Endothelial cell (in vitro differentiated cells): ENCODE measurements at regions not wholly inside any gene's neighbourhood (a gene's known extent, or its start where the extent isn't known, plus 50 kb on each side); places are given as distances from the start of the nearest gene placed in this dataset.
"Not testable (repeated sequence)": the region's sequence is repeated elsewhere in the genome, so short reads cannot be mapped to it uniquely, and the experiment has no call there.

Experiments
- DNase-seq: peaks from one replicate; pipeline ENCODE4 v3.0.0; 2021; ENCODE audit warnings: low spot score
- H3K27ac Mint-ChIP-seq: one replicate; pipeline ENCODE4 v1.8.0; 2021; ENCODE audit warnings: mixed read lengths, inconsistent platforms; ENCODE audit not compliant: unreplicated experiment
- H3K27me3 Mint-ChIP-seq: one replicate; pipeline ENCODE4 v1.8.0; 2021; ENCODE audit warnings: mild to moderate bottlenecking, moderate library complexity, mixed read lengths, inconsistent platforms; ENCODE audit not compliant: unreplicated experiment
- H3K36me3 Mint-ChIP-seq: one replicate; pipeline ENCODE4 v1.8.0; 2021; ENCODE audit warnings: mild to moderate bottlenecking, low read depth, mixed read lengths, inconsistent platforms; ENCODE audit not compliant: unreplicated experiment
- H3K4me1 Mint-ChIP-seq: one replicate; pipeline ENCODE4 v1.8.0; 2021; ENCODE audit warnings: mild to moderate bottlenecking, mixed read lengths, inconsistent platforms; ENCODE audit not compliant: unreplicated experiment
- H3K4me3 Mint-ChIP-seq: one replicate; pipeline ENCODE4 v1.8.0; 2021; ENCODE audit warnings: mild to moderate bottlenecking, mixed read lengths, inconsistent platforms; ENCODE audit not compliant: unreplicated experiment
- H3K9me3 Mint-ChIP-seq: one replicate; pipeline ENCODE4 v1.8.0; 2021; ENCODE audit warnings: mixed read lengths, inconsistent platforms; ENCODE audit not compliant: unreplicated experiment
- CTCF ChIP-seq: fragments of 200-600 bp; sonication (generic); IDR thresholded peaks from one replicate; pipeline ENCODE4 v1.5.0; 2021; ENCODE audit warnings: antibody characterized with exemption; ENCODE audit not compliant: unreplicated experiment

DNA sequence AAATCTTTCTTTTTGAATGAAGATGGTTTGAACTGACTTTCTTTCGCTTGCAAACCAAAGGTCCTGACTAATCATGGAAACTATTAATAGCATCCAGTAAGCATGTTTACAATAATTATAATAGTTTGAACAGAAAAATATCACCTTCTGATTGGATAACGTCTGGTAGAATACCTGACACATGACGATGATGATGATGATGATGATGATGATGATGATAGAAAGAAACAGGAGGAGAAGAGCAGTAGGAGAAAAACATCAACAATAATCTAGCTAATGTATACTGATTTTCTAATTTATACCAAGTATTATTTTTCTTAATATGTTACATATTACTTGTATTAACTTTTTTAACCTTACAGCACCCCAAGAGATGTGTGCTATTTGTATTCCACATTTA, 157.5 kb upstream of the SPRY2 start:
- no peaks in the 10 kb centered on the region for H3K9me3 Mint-ChIP-seq
- no peak for TF ChIP-seq CTCF
- H3K27me3 Mint-ChIP-seq: no peaks in the 10 kb centered on the region
- H3K4me1 Mint-ChIP-seq: no peaks in the 10 kb centered on the region
- DNase-seq: no peak
- no peaks in the 10 kb centered on the region for H3K36me3 Mint-ChIP-seq
- H3K4me3 Mint-ChIP-seq: no peak overlapping the region
- no peak overlapping the region for H3K27ac Mint-ChIP-seq

- Mint-ChIP-seq H3K27me3 (no peaks in the 10 kb centered on the region), H3K27ac (no peak overlapping the region), H3K4me3 (no peak overlapping the region), H3K4me1 (no peaks in the 10 kb centered on the region), H3K9me3 (no peaks in the 10 kb centered on the region), H3K36me3 (no peaks in the 10 kb centered on the region)
- DNase-seq: no peak
- TF ChIP-seq CTCF: no peak
Observed at GRCh38 chr13:80497978-80498377, 157.1 kb upstream of the SPRY2 start.

DNA sequence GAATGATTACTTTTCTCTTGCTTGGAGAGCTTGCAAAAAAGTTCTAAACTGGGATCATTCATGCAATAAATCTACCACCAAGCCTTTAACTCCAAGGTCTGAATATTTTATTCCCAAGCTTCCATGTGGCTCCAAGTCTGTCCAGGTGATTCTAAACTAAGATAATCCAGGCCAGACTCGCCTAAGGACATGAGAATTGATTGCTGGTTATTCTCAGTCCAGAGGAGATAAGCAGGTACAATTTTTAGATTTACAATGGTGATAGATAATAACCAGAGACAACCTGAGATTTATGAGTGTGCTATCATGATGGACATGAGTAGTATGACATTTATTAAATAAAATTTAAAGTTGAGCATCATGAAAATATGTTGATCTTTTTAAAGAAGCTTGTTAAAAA, 156.5 kb upstream of the SPRY2 start:
- H3K4me3 Mint-ChIP-seq: no peak overlapping the region
- no peaks in the 10 kb centered on the region for H3K36me3 Mint-ChIP-seq
- H3K9me3 Mint-ChIP-seq: no peaks in the 10 kb centered on the region
- no peaks in the 10 kb centered on the region for H3K4me1 Mint-ChIP-seq
- no peak overlapping the region for H3K27ac Mint-ChIP-seq
- no peak for TF ChIP-seq CTCF
- DNase-seq: no peak
- H3K27me3 Mint-ChIP-seq: no peaks in the 10 kb centered on the region

- H3K9me3 Mint-ChIP-seq: no peaks in the 10 kb centered on the region
- no peak for DNase-seq
- no peaks in the 10 kb centered on the region for H3K4me1 Mint-ChIP-seq
- no peak for TF ChIP-seq CTCF
- no peaks in the 10 kb centered on the region for H3K27me3 Mint-ChIP-seq
- H3K27ac Mint-ChIP-seq: no peak overlapping the region
- H3K4me3 Mint-ChIP-seq: no peak overlapping the region
- H3K36me3 Mint-ChIP-seq: no peaks in the 10 kb centered on the region
Observed at GRCh38 chr13:80496721-80497397, 155.9 kb upstream of the SPRY2 start.

DNA sequence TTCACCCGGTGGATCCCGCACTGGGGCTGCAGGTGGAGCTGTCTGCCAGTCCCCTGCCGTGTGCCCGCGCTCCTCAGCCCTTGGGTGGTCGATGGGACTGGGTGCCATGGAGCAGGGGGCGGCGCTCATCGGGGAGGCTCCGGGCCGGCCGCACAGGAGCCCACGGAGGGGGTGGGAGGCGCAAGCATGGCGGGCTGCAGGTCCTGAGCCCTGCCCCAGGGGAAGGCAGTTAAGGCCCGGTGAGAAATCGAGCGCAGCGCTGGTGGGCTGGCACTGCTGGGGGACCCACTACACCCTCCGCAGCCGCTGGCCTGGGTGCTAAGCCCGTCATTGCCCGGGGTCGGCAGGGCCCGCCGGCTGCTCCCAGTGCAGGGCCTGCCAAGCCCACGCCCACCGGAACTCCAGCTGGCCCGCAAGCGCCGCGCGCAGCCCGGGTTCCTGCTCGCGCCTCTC, 149.6 kb upstream of the SPRY2 start:
- not testable (repeated sequence) for H3K27ac Mint-ChIP-seq, H3K27me3 Mint-ChIP-seq, H3K9me3 Mint-ChIP-seq, H3K36me3 Mint-ChIP-seq, H3K4me3 Mint-ChIP-seq, DNase-seq, H3K4me1 Mint-ChIP-seq
